C1 segment of cervical spinal cord (tissue), 14 donors: ENCODE measurements at regions not wholly inside any gene's neighbourhood (a gene's known extent, or its start where the extent isn't known, plus 50 kb on each side); places are given as distances from the start of the nearest gene placed in this dataset.
"Not testable (repeated sequence)": the region's sequence is repeated elsewhere in the genome, so short reads cannot be mapped to it uniquely, and the experiment has no call there.

Source experiments
- DNase-seq, 14 donors: peaks; one replicate each; lab custom pipeline; 2025; lab: John Stamatoyannopoulos, UW

DNA sequence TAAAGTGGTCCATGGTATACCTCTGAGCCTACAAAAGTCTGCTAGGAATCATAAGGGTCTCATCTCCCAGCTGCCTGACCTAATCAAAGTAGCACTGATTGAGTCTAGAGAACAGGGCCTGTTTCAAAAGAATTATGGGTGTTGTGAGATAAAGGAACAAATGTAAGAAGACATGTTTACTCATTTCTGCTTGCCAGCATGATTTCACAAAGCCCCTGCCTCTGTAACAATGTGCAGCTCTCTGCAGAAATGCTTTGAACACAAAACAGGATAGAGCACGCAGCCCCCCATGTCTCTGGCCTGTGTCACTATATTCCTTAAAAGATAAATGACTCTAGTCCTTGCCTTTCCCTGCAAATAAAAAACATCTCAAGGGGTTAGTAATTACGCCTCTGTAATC lies 94.7 kb upstream of the IGSF10 start:
- DNase-seq = no peak

GRCh38 chr3:151553888-151554287 lies 93.0 kb upstream of the IGSF10 start:
- no peak for DNase-seq

DNA sequence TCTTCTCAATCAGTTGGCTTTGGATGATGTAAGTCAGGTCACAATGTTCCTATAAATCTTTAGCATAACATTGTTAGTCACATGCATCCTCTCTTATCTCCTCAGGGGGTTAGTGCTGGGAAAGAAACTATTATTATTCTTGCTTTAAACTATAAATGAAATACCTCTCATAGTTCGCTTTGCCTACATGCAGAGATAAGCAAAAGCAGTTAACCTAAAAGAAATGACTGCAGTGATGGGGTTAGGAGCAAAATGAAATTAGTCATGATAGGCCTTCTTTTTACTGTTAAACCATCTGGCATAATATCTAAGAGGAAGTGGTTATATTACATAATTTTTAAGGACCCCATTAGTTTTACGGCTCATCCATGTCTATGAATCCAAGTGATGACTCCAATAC lies 91.7 kb upstream of the IGSF10 start:
- no peak for DNase-seq

GRCh38 chr3:151550642-151551041 lies 89.8 kb upstream of the IGSF10 start:
- no peak for DNase-seq

DNA sequence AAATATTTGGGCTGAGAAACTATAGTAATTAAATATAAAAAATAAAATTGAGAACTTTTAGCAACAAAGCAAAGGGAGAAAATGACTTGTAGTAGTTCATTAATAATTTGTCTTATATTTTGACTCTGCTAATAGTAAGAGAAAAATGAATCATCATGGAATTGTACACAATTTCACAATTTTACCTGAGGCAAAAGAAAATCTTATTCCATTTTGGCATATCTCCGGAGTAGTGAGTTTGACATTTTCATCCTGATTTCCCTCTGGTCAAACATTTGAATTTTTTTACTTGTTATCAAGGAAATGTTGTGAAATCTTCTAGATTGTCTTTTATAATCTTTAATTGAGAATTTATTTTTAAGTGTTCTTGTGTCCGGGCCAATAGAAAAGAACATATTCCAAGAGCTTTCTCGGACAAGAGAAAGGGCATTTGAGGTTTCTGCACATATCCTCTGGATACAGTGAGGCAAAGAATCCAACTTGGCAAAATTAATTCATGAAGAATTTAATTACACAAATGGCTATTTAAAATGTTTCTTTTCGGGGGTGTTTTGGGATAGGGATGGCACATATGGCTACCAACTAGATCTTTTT lies 89.3 kb upstream of the IGSF10 start:
- no peak for DNase-seq

GRCh38 chr3:151548195-151548594 lies 87.3 kb upstream of the IGSF10 start:
- DNase-seq = no peak

DNA sequence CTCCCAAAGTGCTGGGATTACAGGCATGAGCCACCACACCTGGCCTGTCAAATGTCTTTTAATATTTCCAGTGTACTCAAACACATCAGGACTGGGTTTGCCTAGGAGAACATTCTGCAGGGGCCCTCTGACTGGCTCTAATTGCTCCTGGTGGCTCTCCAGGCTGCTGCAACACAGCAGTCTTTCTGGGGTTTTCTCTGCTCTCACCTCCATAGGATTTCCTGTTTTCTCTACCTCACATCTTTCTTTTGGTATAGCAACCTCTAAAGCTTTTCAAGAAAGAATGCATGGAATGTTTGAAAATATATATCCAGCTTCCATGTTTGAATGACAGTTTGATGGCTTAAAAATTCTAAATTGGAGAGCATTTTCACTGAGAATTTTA lies 83.3 kb upstream of the IGSF10 start:
- DNase-seq = no peak

DNA sequence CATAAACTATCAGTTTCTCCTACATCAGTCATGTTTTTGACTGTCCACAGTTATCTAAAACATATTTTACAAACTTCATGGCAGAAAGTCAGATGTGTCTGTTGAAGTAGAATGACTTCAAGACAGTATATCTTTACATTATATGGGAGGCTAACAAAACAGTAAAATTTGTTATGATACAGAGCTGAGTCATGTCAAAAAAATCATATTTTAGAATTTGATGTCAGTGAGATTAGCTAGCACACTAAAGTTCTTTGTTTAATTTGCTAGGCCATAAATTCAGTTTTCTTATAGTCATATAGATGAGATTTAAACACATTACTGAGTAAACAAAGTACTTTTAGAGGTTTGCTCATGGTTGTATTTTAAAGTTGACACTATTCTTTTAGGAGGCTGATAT lies 80.3 kb upstream of the IGSF10 start:
- DNase-seq = no peak

DNA sequence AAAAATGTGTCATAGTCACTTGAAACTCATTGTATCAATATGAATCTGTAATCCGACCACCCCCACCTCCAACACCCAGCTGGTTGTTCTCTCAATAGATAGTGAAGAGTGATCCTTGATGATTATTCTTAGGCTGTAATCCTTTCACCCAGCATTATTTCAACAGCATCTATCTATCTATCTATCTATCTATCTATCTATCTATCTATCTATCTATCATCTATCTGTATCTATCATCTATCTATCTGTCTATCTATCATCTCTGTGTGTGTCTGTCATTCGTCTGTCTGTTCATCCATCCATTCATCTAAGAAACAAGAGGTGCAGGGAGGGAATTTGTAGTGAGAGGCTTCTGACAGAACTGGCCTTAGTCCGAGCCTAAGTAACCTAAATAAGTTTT lies 78.7 kb upstream of the IGSF10 start:
- DNase-seq = no peak

DNA sequence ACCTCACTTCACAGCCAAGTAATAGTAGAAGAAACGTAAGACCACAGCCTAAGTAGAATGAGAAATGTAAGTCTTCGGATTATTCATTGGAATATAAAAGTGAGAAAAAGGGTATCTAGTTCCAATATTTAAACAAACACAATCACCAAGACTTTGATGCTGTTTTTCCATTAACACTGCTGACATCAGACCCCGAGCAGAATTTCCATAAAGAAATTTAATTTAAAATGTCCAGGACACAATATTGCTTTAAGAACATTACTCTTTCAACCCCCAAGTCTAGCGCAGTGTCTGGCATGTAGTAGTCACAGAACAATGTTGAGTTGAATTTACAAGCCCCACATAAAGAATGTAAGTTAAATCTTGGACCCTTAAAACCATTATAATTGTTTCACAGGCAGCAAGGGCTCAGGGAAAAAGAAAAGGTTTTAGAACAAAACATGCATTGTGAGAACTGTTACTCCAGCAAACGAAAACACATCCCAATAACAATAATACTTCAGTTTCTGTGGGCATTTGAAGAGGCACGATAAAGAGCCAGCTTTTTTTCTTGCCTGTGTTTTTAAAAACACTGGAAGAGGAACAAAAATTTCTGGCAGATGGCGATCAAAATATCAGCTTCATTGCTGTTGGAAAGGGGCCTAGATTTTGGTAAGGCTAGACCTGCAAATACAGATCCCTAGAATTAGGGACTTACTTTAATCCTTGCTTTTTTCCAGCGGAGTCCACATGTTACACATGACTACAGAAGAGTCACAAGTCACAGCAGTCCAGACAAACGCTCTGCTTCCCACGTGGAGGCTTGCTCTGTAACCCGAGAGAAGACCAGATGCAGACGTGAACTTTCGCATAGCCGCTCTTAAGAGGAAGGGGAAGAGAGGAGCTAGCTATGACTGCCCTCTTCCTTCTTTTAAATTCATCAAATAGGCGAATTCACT lies 77.9 kb upstream of the IGSF10 start:
- peak in 9 of 14 donors; percentile 1 to 36 (median 14) for DNase-seq

DNA sequence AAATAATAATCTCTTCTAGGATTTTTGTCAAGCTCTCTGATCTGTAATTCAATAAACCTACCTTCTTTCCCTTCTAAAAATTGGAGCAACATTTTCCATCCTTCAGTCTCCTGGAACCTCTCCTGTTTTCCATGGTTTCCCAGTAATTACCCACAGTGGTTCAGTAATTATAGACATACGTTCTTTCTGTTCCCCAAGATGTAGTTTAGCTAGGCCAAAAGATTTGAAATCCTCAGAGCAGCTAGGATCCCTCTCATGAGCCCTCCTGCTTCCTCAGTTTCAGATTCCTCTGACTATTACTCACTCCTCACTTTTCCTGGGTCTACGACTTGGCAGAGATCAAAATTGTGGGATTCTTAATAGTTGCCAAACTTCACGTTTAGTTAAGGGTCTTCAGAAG lies 76.9 kb upstream of the IGSF10 start:
- no peak for DNase-seq

DNA sequence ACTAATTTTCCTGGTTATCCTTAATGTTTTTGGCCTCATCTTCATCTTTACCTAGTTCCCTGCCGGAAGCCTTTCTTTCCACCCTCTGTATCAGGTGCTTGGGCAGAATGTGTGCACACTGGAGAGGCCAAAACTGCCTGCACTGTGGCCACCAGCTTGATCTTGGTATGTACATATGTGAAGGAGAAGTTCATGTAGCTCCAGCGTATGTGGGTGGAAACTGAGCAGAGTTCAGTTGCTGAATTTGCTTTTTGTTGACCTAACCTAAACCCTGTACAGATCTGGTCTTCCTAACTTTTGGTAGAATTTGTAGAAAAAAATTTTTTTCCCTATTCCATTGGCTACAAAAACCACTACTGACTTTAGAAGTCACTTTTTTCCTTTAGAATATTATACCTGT lies 65.9 kb upstream of the IGSF10 start:
- no peak for DNase-seq

GRCh38 chr3:151520105-151520504 lies 59.2 kb upstream of the IGSF10 start:
- no peak for DNase-seq

DNA sequence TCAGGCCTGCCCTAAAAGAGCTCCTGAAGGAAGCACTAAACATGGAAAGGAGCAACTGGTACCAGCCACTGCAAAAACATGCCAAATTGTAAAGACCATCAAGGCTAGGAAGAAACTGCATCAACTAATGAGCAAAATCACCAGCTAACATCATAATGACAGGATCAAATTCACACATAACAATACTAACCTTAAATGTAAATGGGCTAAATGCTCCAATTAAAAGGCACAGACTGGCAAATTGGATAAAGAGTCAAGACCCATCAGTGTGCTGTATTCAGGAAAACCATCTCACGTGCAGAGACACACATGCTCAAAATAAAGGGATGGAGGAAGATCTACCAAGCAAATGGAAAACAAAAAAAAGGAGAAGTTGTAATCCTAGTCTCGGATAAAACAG lies 50.6 kb upstream of the IGSF10 start:
- DNase-seq = not testable (repeated sequence)
